ENCODE measurements at regions not wholly inside any gene's neighbourhood (a gene's known extent, or its start where the extent isn't known, plus 50 kb on each side); places are given as distances from the start of the nearest gene placed in this dataset.
"Not testable (repeated sequence)": the region's sequence is repeated elsewhere in the genome, so short reads cannot be mapped to it uniquely, and the experiment has no call there.

DNA sequence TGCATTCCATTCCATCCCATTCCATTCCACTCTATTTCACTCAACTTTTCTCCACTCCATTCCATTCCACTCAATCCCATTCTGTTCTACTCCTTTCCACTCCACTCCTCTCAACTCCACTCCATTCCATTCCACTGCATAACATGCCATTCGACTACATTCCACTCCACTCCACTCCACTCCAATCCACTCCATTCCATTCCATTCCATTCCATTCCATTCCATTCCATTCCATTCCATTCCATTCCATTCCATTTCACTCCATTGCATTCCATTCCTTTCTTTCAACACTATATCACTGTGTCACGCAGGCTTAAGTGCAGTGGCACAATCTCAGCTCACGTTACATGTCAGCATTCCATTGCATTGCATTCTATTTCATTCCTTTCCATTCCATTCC, 1430.4 kb downstream of the TSPY10 start:
- DNase-seq (ENCODE audit: low read depth in 1 of 2, low spot score in 1 of 2); in situ Hi-C loops (cut with HindIII; ENCODE audit: low pct_unique_long_range_greater_than_20kb, low sequenced_read_pairs): not testable (repeated sequence)

DNA sequence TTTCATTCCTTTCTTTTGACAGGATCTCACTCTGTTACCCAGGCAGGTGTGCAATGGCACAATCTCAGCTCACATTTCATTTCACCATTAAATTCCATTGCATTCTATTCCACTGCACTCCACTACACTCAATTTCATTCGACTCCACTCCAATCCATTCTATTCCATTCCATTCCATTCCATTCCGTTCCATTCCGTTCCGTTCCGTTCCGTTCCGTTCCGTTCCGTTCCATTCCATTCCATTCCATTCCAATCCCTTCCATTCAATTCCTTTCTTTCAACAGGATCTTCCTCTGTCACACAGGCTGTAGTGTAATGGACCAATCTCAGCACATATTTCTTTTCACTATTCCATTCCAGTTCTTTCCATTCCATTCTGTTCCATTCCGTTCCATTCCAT, 1445.7 kb downstream of the TSPY10 start:
- in situ Hi-C loops (cut with HindIII; ENCODE audit: low pct_unique_long_range_greater_than_20kb, low sequenced_read_pairs) = no loop called here
- no peak for DNase-seq (ENCODE audit: low read depth in 1 of 2, low spot score in 1 of 2)
- no peak for TF ChIP-seq JUND (IDR thresholded peaks at IDR 0.05; ENCODE audit: low read depth)

DNA sequence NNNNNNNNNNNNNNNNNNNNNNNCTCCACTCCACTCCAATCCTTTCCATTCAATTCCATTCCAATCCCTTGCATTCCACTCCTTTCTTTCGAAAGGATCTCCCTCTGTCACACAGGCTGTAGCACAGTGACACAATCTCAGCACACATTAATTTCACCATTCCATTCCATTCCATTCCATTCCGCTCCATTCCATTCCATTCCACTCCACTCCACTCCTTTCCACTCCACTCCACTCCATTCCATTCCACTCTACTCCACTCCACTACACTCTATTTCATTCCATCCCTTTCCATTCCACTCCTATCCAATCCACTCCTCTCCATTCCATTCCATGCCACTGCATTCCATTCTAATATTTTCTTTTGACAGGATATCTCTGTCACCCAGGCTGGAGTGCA, 1459.0 kb downstream of the TSPY10 start:
- no peak for TF ChIP-seq JUND (IDR thresholded peaks at IDR 0.05; ENCODE audit: low read depth)
- in situ Hi-C loops (cut with HindIII; ENCODE audit: low pct_unique_long_range_greater_than_20kb, low sequenced_read_pairs) = no loop called here
- DNase-seq (ENCODE audit: low read depth in 1 of 2, low spot score in 1 of 2) = no peak

DNA sequence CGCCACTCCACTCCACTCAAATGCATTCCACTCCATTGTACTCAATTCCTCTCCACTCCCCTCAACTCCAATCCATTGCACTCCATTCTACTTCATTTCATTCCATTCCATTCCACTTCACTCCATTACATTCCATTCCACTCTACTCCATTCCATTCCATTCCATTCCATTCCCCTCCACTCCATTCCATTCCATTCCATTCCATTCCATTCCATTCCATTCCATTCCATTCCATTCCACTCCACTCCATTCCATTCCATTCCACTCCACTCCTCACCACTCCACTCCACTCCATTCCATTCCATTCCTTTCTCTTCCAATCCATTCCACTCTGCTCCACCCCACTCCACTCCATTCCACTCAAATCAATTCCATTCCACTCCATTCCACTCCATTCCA, 1459.9 kb downstream of the TSPY10 start:
- no peak for DNase-seq (ENCODE audit: low read depth in 1 of 2, low spot score in 1 of 2)
- TF ChIP-seq JUND (IDR thresholded peaks at IDR 0.05; ENCODE audit: low read depth) = no peak
- in situ Hi-C loops (cut with HindIII; ENCODE audit: low pct_unique_long_range_greater_than_20kb, low sequenced_read_pairs) = no loop called here

DNA sequence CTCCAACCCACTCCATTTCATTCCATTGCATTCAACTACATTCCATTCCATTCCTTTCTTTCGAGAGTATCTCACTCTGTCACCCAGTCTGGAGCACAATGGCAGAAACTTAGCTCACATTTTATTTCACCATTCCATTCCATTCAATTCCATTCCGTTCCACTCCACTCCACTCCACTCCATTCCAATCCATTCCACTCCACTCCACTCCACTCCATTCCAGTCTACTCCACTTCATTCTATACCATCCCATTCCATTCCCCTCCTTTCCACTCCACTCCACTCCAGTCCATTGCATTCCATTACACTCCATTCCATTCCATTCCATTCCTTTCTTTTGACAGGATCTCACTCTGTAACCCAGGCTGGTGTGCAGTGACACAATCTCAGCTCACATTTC, 1466.3 kb downstream of the TSPY10 start:
- in situ Hi-C loops (cut with HindIII; ENCODE audit: low pct_unique_long_range_greater_than_20kb, low sequenced_read_pairs) = no loop called here
- no peak for DNase-seq (ENCODE audit: low read depth in 1 of 2, low spot score in 1 of 2)
- no peak for TF ChIP-seq JUND (IDR thresholded peaks at IDR 0.05; ENCODE audit: low read depth)

DNA sequence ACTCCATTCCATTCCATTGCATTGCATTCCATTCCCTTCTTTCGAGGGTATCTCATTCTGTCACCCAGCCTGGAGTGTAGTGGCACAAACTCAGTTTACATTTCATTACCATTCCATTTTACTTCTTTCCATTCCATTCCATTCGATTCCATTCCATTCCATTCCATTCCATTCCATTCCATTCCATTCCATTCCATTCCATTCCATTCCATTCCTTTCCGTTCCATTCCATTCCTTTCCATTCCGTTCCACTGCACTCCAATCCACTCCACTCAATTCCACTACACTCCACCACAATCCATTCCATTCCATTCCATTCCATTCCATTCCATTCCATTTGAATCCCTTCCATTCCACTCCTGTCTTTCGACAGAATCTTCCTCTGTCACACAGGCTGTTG, 1472.0 kb downstream of the TSPY10 start:
- in situ Hi-C loops (cut with HindIII; ENCODE audit: low pct_unique_long_range_greater_than_20kb, low sequenced_read_pairs) = not testable (repeated sequence)

DNA sequence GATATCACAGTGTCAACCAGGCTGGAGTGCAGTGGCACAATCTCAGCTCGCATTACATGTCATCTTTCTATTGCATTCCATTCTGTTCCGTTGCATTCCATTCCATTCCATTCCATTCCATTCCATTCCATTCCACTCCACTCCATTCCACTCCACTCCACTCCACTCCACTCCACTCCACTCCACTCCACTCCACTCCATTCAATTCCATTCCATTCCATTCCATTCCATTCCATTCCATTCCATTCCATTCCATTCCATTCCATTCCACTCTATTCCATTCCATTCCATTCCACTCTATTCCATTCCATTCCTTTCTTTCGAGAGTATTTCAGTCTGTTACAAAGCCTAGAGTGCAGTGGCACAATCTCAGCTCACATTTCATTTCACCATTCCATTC, 1486.5 kb downstream of the TSPY10 start:
- in situ Hi-C loops (cut with HindIII; ENCODE audit: low pct_unique_long_range_greater_than_20kb, low sequenced_read_pairs); DNase-seq (ENCODE audit: low read depth in 1 of 2, low spot score in 1 of 2): not testable (repeated sequence)

More for the DNA sequence above, 1472.0 kb downstream of the TSPY10 start:
- not testable (repeated sequence) for DNase-seq (ENCODE audit: low read depth in 1 of 2, low spot score in 1 of 2)

DNA sequence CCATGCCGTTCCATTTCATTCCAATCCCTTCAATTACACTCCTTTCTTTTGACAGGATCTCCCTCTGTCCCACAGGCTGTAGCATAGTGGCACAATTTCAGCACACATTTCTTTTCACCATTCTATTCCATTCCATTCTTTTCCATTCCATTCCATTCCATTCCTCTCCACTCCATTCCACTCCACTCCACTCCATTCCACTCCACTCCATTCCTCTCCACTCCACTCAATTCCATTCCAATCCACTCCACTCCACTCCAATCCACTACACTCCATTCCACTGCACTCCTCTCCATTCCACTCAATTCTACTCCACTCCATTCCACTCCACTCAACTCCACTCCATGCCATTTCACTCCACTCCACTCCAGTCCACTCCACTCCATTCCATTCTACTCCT, 1495.1 kb downstream of the TSPY10 start:
- no peak for DNase-seq (ENCODE audit: low read depth in 1 of 2, low spot score in 1 of 2)
- no peak for TF ChIP-seq JUND (IDR thresholded peaks at IDR 0.05; ENCODE audit: low read depth)
- in situ Hi-C loops (cut with HindIII; ENCODE audit: low pct_unique_long_range_greater_than_20kb, low sequenced_read_pairs) = no loop called here

DNA sequence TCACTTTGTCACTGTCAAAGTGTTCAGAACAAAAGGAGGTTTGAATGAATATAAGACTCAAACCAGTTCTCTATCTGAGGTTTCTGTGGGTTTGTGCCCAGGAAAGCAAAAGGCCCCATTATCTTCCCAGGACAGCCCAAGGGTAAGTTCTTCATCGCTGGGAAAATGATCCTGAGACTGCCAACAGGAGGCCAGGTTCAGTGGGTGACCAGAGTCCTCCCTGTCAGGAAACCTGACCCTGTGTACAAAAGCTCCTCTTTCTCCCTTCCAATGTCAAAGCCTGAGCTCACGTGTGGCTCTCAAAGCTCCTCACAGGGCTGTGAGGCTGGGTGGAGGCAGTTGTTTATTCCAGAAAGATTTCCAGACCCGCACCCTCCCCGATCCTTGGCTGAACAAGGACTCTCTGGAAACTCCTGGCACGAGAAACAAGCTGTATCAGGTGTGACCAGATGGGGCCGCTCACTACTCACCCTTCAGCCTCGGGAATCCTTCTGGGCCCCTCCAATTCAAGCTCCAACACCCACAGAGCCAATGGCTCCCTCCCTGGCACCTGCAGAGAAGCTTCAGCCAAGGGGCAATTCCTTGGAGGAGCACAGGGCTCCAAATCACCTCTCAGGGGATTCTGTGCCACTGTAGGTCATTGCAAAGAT, 1516.7 kb downstream of the TSPY10 start:
- no peak for TF ChIP-seq JUND (IDR thresholded peaks at IDR 0.05; ENCODE audit: low read depth)
- in situ Hi-C loops (cut with HindIII; ENCODE audit: low pct_unique_long_range_greater_than_20kb, low sequenced_read_pairs) = no loop called here
- DNase-seq (ENCODE audit: low read depth in 1 of 2, low spot score in 1 of 2) = no peak

DNA sequence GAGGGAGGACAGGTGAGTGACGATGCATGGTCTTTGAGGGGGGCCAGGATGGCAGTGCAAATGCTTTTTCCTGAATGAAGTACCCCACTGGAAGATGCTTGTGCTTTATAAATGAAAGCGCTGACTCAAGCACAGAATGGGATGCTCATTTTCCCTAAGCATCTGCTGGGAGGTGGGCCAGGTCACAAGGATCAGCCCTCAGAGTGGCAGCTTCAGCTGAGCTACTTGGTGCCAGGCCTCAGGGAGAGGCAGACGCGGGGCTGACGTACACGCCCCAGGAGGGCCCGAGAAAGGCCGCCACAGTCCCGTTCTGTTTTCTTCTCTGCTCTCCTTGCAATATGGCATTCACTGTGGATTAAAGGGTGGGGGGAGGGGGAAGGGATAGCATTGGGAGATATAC, 1535.8 kb downstream of the TSPY10 start:
- no peak for TF ChIP-seq JUND (IDR thresholded peaks at IDR 0.05; ENCODE audit: low read depth)
- no peak for DNase-seq (ENCODE audit: low read depth in 1 of 2, low spot score in 1 of 2)
- in situ Hi-C loops (cut with HindIII; ENCODE audit: low pct_unique_long_range_greater_than_20kb, low sequenced_read_pairs) = no loop called here

DNA sequence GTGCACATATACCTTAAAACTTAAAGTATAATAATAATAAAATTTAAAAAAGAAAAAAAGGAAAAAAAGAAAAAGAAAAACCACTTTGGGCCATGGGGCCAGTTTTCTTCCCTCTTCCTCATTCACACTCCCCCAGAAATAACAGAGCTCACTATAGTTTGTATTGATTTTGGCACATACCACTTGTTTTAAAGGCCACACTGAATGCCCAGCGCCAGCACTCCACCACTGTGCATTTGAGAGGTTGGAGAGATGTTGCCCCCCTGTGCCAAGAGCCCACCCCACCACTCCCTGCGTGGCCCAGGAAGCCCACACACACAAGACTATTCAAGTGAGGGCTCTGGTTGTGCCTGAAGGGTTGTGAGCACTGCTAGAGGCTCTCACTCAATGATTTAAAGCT, 1536.3 kb downstream of the TSPY10 start:
- in situ Hi-C loops (cut with HindIII; ENCODE audit: low pct_unique_long_range_greater_than_20kb, low sequenced_read_pairs) = no loop called here
- TF ChIP-seq JUND (IDR thresholded peaks at IDR 0.05; ENCODE audit: low read depth) = no peak
- DNase-seq (ENCODE audit: low read depth in 1 of 2, low spot score in 1 of 2) = no peak

DNA sequence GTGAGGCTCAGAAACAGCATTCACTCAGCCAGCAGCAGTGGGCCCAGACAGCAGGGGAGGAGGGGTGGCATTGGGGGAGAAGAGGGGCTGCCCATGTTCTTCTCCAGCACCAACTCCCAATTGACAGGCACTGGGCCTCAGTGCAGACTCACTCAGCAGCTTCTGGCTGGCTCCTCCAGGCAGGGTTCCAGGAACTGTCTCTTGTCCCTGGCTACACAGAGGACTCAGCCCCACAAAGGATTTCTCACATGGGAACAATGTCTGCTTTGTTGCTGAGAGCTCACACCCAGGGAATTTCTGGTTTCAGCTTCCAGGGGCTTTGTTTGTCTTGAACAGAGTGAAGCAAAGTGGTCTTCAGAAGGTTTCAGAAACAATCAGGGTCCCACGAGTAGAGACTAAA, 1536.7 kb downstream of the TSPY10 start:
- in situ Hi-C loops (cut with HindIII; ENCODE audit: low pct_unique_long_range_greater_than_20kb, low sequenced_read_pairs) = no loop called here
- TF ChIP-seq JUND (IDR thresholded peaks at IDR 0.05; ENCODE audit: low read depth) = no peak
- no peak for DNase-seq (ENCODE audit: low read depth in 1 of 2, low spot score in 1 of 2)

DNA sequence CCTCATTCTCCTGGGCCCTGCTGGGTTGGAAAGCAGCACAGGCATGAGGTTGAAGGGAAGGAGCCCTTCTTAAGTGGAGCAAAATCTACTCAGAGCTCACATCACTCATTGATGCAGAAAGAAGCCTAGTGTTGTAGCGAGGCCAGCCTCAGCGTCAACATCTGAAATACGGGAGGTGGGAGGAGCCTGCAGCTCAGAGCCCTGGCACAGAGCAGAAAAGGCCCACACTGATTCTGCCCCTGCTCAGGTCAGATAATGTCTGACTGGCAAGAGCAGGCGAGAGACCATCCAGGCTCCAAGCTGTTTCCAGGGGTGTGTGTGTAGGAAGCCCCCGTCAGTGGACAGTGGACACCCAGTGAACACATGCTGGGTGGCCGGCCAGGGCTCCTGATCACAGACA, 1541.6 kb downstream of the TSPY10 start:
- no peak for TF ChIP-seq JUND (IDR thresholded peaks at IDR 0.05; ENCODE audit: low read depth)
- in situ Hi-C loops (cut with HindIII; ENCODE audit: low pct_unique_long_range_greater_than_20kb, low sequenced_read_pairs) = no loop called here

More for the DNA sequence above, 1541.6 kb downstream of the TSPY10 start:
- DNase-seq (ENCODE audit: low read depth in 1 of 2, low spot score in 1 of 2) = no peak
